ENCODE measurements at regions not wholly inside any gene's neighbourhood (a gene's known extent, or its start where the extent isn't known, plus 50 kb on each side); places are given as distances from the start of the nearest gene placed in this dataset.

DNA sequence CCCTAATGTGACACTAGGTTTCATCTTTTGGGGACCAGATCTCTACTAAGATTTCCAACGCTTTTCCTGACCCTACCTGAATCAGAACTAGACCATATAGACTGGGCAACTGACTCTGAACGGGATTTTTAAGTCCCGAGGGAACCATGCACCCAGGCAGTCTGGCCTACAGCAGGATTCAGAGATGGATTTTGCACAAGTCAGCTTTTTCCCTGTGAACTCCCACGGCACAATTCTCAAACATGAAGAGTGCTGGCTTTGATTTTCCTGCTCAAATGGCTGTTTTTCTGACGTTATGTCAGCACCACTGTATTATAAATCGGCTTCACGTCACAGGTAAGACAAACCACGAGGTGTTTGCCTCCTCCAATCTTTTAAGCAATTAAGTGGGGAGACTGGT is 409.1 kb downstream of the TCERG1L start:
- DNase-seq (ENCODE audit: low read depth in 2 of 2), result no peak

DNA sequence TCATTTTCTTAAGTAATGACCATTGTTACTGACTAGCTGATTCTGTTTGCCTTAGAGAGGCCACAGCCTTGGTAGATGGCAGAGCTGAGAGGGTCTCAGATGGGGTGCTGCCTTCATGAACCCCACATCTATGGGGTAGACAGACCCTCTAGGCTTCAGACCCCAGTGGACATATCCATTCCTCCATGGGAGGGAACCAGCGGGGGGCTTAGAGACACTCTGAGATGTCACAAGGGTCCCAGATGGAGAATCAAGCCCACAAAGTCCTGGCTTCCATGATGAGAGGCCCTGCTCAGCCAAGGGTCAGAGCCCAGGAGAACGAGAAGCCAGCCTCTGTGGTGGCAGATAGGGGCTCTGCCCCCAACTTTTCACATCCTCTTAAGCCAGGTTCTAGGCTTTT is 408.6 kb downstream of the TCERG1L start:
- DNase-seq (ENCODE audit: low read depth in 2 of 2), result no peak

DNA sequence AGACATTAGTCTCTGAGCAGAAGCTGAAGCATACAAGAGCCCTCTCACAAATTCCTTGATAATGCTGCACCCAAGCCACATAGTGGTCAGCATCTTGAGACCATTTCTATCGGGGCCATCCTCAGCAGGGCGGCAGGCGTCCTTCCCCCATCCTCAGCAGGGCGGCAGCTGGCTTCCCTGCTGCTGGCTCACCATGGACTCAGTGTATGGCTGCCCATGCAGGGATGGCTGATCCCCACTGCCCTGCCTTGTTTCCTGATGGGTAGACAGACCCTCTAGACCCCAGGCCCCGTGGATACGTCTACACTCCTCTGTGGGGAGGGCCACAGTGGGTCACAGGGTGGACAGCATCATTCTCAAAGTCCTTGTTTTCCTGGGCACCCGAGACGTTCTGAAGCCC is 406.8 kb downstream of the TCERG1L start:
- DNase-seq (ENCODE audit: low read depth in 2 of 2), result no peak

DNA sequence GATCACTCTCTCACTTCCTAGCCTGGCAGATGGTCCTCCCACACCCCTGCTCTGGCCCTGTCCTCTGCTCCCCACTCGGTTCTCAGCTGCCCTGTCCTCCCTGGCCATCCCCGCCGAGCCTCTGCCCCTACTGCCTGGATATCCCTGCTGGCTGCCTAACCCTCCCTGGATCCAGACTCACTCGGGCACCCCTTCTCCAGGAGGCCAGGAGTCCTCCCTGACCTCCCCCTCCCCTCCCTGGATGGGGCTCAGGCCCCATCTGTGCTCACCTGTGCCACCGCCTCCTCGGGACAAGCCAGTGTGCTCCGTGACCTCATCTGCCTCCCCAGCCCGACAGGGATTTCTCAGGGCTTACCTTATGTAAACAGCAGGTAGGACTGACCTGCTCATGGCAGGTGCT is 406.1 kb downstream of the TCERG1L start:
- no peak for DNase-seq (ENCODE audit: low read depth in 2 of 2)

DNA sequence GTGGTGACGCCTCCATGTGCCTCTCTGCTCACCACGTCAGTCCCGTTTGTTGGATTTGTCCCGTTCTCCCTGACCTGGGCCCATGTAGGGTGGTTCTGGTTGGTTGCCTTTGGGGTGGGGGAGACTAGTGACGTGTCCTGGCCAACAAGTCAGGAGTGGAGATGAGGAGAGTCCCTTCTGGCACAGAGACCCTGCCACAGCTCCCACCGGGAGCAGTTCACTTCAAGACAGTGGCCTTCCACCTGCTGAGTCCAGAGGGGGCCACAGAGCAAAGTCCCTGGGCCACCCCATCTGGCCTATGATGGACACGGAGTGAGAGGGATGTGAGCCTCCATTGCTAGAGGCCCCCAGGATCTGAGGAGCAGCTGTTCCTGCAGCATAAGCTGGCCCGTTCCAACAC is 405.6 kb downstream of the TCERG1L start:
- DNase-seq (ENCODE audit: low read depth in 2 of 2), result no peak

DNA sequence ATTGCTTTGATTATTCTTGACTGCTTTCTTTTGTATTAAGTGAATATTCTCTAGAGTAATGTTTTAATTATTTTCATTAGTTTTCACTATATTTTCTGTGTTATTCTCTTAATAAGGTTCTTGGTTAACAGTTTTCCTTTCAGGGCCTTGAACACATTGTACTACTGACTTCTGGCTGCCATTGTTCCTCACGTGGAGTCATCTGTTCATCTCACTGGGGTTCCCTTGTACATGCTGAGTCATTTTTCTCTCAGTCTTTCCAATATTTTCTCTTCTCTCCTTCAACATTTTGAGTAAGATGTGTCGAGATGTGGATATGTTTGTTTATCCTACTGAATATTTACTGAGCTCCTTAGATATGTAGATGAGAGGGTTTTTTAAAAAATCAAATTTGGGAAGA is 400.7 kb downstream of the TCERG1L start:
- no peak for DNase-seq (ENCODE audit: low read depth in 2 of 2)

DNA sequence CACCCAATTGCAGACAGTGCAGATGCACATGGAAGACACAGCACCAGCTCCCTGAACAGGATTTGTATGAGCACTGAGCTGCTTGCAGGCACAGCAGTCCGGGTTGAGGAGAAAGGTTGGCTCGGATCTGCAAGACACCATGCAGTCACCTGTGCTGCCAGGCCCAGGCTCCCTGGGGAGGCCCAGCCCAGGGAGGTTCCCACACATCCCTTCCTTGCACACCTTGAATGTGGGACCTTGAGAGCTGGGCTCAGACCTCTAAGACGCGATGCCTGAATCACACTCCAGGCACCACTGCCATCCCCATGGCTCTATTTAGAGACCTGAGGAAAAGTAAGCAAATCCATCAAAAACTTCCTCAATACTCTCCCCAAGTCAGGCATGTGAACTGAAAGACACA is 397.7 kb downstream of the TCERG1L start:
- no peak for DNase-seq (ENCODE audit: low read depth in 2 of 2)

DNA sequence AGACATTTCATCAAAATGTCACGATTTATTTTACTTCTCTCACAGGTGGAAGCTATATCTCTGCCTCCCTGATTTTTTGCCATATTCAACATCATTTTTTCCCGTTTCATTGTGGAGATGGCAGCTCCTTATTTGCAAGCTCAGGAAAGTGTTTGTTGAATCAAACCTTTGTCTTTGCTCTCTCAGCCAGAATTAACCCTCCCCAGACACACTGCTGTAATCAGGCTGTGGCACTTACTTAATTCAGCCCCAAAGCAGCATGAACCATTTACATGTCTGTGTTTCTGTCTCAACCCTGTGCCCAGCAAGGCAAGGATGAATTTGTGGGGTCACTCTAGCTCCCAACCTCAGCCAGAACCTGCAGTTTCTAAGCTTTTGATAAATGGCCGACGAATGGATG is 397.2 kb downstream of the TCERG1L start:
- DNase-seq (ENCODE audit: low read depth in 2 of 2), result no peak

DNA sequence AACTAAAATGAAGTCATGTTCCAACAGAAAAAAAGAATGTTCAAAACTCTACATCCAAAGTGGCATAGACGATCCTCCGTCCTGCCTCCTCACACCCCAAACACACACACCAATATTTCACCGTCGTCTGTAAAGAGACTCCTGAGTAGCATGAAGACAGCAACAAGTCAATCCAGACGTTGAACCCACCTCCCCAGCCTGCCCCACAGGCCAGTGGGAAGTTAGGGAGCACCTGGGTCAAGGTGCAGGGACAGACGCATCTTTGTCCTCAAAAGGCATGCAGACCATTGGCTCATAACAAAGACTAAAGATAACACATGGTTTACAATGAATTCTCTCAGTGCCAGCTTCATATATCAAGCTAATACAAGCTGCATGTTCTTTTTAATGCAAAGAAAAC is 396.5 kb downstream of the TCERG1L start:
- DNase-seq (ENCODE audit: low read depth in 2 of 2), result no peak

DNA sequence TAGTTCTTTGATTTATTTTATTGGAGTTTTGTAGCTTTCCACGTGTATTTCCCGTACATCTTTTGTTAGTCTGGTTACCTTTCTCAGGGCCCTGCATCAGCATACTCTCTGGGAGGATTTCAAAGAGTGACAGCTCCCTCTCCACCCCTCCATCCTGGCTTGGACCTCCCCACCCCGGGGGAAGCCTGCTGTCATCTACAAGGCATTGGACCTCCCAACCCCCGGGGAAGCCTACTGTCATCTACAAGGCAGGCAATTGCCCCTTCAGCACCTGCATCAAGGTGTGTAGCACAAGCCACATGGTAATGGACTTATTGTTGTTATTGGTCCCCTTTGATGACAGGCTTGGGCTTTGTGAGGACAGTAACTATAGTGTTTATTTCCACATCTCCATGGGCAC is 390.1 kb downstream of the TCERG1L start:
- DNase-seq (ENCODE audit: low read depth in 2 of 2), result no peak

DNA sequence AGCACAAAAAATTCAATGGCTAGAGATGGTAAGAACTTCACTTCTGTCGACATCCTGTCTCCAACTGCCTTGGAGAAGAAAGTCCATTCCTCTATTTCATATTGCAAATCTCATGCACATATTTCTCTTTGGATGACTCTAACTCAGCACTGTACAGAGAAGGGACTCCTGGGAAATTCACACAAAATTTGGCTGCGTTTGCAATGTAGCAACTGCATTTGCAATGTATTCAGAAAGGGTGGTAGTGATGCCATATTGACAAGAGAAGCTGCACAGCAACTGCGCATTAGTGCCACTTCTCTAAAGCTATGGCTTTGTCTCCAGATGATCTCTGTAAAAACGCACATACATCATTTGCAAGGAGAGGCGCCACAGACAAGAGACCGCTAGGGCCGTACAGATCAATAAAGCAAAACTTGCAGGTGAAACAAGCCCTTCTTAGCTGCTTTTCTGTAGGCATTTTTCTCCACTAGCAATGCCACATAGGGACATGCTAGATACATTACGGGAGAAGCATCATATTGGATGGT is 389.5 kb downstream of the TCERG1L start:
- DNase-seq (ENCODE audit: low read depth in 2 of 2), result no peak

DNA sequence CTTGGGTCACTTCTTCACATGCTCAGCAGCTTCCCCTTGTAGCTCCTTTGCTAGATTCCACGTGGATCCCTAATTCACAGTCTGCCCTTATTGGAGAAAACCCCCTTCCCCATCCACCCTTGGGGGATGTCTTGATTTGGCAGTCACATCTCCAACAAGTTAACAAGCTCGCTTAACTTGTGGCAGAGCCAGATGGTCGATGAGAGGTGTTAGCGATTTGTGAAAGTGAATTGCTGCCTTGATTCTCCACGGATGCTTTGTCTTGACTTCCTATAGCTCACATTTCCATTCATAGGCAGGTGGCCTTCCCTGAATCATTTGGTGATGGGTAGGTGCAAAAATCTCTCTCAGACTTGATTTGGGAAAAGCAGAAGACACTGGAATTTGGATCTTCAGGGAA is 387.9 kb downstream of the TCERG1L start:
- no peak for DNase-seq (ENCODE audit: low read depth in 2 of 2)

DNA sequence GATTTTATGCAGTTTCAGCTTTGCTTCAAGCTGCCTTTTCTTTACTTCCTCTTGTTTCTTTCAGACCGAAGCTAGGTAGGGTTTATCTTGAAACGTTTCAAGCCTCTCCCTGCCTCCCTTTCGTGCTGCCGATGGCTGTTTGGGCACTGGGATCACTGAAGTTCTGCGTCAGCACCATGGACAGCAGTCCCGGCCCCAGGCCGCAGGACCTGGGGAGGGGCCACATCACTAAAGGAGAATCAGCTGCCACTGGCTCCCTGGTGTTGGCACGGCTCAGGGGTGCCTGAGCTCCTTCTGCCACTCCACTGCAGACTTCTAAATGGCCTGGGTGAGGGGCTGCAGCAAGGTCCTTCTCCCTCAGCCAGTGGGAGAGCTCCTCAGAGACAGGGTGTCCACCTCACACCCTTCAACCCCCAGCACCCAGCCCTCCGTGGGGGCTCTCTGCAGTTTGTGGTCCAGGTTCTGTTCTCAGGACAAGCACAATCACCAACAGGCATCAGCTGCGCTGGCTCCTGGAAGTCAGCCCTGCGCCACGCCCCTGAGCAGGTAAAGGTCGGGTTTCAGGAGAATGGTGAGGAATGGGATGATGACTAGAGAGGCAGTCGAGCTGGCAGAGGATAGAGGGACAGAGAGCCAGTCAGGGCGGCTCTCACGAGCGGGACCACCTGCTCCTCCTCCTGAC is 387.2 kb downstream of the TCERG1L start:
- no peak for DNase-seq (ENCODE audit: low read depth in 2 of 2)

DNA sequence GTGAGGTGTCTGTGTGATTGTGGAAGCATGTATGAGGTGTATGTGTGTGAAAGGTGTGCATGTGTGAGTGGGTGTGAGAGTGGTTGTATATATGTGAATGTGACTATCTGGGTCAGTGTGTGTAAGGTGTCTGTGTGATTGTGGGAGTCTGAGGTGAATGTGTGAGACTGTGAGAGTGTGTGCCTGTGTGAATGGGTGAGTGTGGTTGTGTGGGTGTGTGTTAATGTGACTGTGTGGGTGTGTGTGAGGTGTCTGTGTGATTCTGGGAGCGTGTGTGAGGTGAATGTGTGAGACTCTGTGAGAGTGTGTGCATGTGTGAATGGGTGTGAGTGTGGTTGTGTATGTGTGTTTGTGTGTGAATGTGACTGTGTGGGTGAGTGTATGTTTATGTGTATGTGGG is 385.1 kb downstream of the TCERG1L start:
- no peak for DNase-seq (ENCODE audit: low read depth in 2 of 2)

DNA sequence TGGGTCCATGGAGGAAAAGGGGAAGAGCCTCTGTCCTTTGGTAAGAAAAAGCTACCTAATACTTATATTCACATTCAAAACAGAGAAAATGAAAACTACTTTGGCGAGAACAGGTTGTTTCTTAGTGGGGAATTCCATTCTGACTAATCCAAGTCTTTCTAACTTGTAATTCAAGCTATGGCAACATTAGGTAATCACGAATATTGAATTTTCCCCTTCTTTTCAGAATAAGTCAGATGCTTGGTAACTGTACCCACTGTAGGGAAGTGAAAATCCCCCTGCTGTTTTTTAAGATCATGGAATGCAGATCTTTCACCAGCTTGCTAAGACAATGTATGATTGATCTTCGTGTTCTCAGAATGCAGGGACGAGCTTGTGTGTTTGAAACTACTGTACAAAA is 384.4 kb downstream of the TCERG1L start:
- DNase-seq (ENCODE audit: low read depth in 2 of 2), result no peak

DNA sequence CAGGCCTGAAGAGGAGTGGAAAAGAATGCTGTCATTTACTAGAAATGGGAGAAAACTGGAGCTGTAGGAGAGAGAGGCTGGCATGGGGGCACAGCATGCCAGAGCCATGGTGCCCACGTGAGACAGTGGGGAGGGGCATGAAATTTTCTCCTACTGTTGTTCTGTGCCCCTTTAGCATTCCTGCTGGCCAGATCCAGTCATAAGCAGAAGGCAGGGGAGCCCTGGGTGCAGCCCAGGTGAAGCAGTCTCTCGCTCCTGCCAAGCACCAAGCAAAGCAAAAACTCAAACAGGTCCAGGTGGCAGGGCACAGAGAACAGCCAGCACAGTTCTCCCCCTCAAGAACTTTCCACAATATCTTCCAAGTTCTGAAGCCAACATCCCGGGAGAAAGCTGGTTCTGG is 383.2 kb downstream of the TCERG1L start:
- no peak for DNase-seq (ENCODE audit: low read depth in 2 of 2)

DNA sequence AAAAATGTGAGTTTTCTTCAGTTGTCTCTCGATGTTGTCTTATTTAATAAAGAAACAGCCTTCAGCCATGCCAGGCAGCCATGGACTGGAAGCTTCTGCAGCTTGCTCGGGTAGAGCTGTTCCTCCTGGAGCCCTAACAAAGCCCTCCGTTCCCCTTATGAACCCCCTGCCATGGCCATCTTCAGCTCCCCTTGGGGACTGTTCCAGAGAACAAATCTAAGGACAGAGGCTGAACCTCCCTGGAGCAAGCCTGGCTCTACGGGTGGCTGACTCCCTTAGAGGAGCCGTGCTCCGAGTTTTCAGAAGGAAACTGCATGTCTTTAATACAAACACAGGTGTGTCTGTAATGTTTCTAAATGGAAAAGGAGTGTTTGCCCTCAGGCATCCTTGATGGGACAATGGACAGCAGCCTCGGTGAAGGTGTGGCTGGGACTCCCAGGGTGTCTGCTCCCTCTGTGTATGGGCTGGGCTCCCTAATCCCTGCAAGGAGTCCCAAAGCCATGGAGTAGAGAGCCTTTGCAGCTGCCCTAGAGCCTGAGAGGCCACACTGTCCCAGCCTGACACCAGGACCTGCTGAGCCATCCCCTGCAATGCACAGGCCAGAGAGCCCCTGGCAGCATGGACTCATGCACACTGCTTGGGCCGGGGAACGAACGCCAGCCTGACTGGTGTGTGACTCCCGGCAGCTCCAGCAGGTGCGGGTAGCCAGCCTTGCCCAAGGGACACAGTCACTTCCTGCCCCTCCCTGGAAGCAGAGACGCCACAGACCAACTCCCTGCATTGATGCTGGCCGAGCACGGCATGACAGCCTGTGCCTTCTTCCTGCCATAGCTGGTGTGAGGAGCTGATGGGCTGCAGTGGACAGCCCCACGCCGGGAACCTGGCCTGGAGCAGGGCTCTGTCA is 381.8 kb downstream of the TCERG1L start:
- DNase-seq (ENCODE audit: low read depth in 2 of 2), result no peak

DNA sequence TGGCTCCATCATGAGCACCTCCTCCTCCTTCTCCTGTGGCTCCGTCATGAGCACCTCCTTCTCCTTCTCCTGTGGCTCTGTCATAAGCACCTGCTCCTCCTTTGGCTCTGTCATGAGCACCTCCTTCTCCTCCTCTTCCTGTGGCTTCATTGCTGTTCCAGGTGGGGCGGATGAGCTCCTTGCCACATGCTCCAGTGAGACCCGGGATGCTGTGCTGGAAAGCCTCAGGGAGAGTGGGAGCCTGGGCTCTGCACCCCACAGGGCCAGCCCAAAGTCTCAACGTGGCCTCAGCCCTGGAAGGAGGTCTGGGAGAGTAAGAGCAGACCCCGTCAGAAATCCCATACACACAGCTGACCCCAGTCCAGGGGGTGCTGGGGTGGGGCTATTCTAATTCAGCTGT is 380.7 kb downstream of the TCERG1L start:
- DNase-seq (ENCODE audit: low read depth in 2 of 2), result no peak

DNA sequence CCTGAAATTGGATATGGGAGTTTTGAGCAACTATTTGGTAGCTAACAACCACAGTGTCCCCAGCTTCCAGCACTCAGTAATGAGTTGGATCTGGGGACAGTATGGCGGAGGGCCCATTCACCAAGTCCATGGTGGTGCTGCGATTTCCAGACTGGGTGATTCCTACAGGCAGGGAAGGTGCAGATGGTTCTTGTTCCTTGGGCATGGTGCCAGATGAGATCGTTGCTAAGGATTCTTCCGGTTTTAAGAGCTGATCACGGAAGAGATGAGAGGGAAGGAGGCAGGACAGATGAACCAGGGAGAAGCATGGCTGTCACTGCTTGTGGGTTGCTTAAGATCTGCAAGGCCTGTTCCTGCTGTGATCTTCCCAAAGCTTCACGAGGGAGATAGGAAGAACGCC is 380.3 kb downstream of the TCERG1L start:
- no peak for DNase-seq (ENCODE audit: low read depth in 2 of 2)

DNA sequence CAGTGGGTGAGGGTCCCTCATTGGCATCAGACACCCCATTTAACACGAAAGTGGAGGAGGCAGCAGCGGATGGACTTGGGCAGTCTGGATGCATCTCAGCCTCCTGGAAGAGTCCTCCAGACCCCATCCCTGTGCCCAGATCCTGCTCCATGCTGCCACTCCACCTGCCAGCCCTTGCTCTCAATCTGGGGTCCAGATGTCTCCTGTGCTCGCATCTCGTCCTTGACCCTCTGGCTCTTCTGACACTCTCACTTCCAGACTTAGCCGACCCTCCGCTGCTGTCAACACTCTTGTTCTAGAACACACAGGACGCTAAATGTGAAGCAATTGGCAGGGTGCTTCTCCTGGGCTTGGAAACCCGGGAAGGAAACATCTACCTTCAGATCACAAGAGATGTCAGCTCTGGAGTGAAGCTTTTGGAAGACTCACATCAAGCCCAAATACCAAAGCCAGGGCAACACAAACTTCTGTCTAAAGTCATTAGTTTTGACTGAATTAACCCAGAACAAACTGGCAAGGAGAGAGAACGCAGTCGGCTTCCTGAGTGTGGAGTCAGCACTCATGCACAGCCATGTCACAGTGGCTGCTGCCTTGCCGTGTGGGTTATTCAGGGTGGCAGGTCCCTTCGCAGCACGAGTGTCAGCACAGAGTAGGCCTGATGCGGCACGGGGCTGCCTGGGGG is 379.1 kb downstream of the TCERG1L start:
- no peak for DNase-seq (ENCODE audit: low read depth in 2 of 2)

DNA sequence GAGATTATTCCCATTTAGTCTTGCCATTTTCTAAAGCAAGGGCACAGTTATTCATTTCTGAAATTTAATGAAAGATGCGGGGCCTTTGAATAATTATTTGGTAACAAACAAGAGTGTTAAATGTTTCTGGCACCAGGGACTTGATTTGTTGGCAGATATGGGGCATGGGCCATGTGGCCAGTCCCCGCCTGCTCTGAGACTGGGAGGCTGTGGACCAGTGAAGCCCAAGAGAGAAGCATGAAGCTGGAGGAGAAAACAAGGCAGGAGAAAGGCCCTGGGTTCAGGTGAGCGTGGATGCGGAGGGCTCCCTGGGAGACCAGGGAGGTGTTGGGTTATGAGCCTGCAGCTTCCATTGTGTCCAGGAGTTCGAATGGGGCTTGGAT is 378.5 kb downstream of the TCERG1L start:
- no peak for DNase-seq (ENCODE audit: low read depth in 2 of 2)

DNA sequence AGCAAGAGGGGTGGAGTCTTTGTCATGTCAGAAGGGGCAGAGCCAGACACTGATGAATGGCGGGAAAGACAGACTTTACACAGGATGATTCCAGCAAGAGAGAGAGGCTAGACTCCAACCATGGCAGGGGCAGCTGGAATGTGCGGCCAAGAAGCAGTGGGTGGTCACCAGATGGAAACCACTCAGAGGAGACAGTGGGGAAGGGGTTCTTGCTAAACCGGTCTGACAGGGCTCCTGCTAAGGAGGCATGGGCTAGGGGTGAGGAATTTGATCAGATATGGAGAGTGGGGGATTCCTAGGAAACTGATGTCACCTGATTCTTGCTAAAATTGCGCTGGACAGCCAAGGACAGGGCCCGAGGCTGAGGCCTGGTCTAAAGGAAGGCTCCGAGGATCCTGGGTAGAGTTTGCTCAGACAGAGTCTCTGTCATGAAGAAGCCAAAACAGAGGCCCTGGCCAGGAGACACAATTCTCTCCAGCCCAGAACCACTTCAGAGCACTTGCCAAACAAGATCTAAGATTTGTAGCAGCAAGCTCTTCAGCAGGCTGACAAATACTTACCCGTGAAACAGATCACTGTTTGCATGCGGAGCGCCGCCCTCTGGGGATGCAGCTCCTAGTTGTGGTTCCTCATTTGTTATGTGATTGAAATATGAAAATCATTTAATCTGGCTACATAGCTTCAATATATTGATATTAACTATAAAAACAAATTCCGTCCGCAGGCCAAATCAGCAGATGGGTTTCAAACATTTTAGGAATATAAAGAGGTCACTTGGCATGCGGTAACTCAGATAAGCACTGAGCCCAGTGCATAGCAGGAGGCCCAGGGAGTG is 377.0 kb downstream of the TCERG1L start:
- DNase-seq (ENCODE audit: low read depth in 2 of 2), result no peak

Measured in fibroblast of skin of left quadriceps (primary cell).